Activated naive CD4-positive, alpha-beta T cell treated with anti-CD3 and anti-CD28 coated beads for 36 hours (primary cell): ENCODE measurements at regions not wholly inside any gene's neighbourhood (a gene's known extent, or its start where the extent isn't known, plus 50 kb on each side); places are given as distances from the start of the nearest gene placed in this dataset.

Source experiments
- CTCF ChIA-PET: fragments of 350-600 bp; sonication (Branson Sonifier 250); formaldehyde crosslinking; loops from one replicate; lab custom pipeline; 2021; ENCODE audit warnings: antibody characterized with exemption; lab: Charles Lee
- DNase-seq: peaks from one replicate; pipeline ENCODE4 v3.0.0-alpha.2; 2020
- H3K27ac Mint-ChIP-seq: one replicate; pipeline ENCODE4 v1.8.0; 2021; ENCODE audit warnings: mild to moderate bottlenecking, mixed read lengths
- H3K27me3 Mint-ChIP-seq: one replicate; pipeline ENCODE4 v1.8.0; 2021; ENCODE audit warnings: low read depth, mixed read lengths
- H3K36me3 Mint-ChIP-seq: one replicate; pipeline ENCODE4 v1.8.0; 2021; ENCODE audit warnings: low read depth, mixed read lengths
- H3K4me1 Mint-ChIP-seq: one replicate; pipeline ENCODE4 v1.8.0; 2021; ENCODE audit warnings: low read depth, mixed read lengths
- H3K4me3 Mint-ChIP-seq: one replicate; pipeline ENCODE4 v1.8.0; 2021; ENCODE audit warnings: mild to moderate bottlenecking, moderate library complexity, mixed read lengths
- H3K9me3 Mint-ChIP-seq: one replicate; pipeline ENCODE4 v1.8.0; 2021; ENCODE audit warnings: mixed read lengths
- intact Hi-C: fragments of 100-400 bp; cut with micrococcal nuclease; formaldehyde crosslinking; loops from one replicate; pipeline ENCODE4 v1.15.1; 2023

DNA sequence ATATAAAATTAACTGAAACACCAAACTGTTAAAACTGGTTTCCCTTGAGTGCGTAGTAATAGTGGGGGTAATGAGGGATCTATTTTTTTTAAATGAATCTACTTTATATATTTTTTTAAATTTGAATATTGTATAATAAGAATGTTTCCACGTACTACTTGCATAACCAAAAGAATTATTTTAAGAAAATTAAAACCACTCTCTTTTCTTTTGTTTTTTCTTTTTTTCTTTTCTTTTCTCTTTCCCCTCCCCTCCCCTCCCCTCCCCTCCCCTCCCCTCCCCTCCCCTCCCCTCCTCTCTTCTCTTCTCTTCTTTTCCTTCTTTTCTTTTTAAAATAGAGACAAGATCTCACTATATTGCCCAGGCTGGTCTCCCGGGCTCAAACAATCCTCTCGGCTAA is 166.9 kb upstream of the MID1 start:
- Mint-ChIP-seq H3K36me3 (no peaks in the 10 kb centered on the region), H3K27ac (no peak overlapping the region), H3K27me3 (no peaks in the 10 kb centered on the region), H3K4me3 (no peak overlapping the region), H3K4me1 (no peaks in the 10 kb centered on the region), H3K9me3 (peaks cover 1% of the 10 kb centered on the region)
- CTCF ChIA-PET = no interaction called here
- intact Hi-C loops = no loop called here
- DNase-seq = no peak

DNA sequence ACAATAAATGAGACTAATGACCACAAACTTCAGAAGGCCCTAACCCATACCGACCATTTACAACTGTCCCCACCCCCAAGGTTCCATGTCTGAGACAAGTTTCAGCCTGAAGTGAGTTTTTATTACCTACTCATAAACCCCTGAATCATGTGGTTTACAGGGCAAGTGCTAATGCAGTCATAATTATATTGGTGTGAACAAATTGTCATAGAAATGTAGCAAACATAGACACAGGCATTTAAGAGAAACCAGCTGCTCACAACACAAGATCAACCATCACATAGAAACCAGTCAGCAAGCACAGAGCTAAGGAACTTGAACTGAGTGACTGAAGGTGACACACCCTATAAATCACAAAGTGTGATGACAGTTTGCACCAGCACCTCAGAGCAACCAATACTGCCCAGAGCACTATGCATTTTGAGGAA is 173.8 kb upstream of the MID1 start:
- Mint-ChIP-seq H3K27me3 (no peaks in the 10 kb centered on the region), H3K9me3 (peaks cover 1% of the 10 kb centered on the region), H3K36me3 (no peaks in the 10 kb centered on the region), H3K4me1 (no peaks in the 10 kb centered on the region), H3K27ac (no peak overlapping the region), H3K4me3 (no peak overlapping the region)
- CTCF ChIA-PET = no interaction called here
- DNase-seq = no peak
- intact Hi-C loops = no loop called here

DNA sequence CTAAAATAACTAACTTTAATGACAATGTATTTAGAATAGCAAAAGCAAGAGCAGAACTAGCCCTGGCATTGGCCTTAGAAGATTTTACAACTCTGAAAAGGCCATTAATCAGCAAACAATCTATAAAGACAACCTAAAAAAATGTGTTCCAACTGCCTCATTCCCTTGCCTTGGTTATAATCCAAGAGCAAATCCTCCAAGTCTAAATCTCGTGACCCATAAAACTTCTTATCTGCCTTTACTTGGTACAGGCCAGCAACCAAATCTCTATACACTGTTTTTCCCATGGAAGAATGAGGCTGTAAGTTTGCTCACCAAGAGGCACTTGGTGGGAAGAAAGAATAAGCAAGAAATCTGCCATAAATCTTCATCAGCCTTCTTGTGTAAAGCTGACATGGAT is 175.3 kb upstream of the MID1 start:
- no peaks in the 10 kb centered on the region for H3K9me3 Mint-ChIP-seq
- no peak overlapping the region for H3K27ac Mint-ChIP-seq
- intact Hi-C loops = no loop called here
- no peak for DNase-seq
- CTCF ChIA-PET = no interaction called here
- H3K27me3 Mint-ChIP-seq = no peaks in the 10 kb centered on the region
- no peaks in the 10 kb centered on the region for H3K4me1 Mint-ChIP-seq
- no peaks in the 10 kb centered on the region for H3K36me3 Mint-ChIP-seq
- H3K4me3 Mint-ChIP-seq = no peak overlapping the region

DNA sequence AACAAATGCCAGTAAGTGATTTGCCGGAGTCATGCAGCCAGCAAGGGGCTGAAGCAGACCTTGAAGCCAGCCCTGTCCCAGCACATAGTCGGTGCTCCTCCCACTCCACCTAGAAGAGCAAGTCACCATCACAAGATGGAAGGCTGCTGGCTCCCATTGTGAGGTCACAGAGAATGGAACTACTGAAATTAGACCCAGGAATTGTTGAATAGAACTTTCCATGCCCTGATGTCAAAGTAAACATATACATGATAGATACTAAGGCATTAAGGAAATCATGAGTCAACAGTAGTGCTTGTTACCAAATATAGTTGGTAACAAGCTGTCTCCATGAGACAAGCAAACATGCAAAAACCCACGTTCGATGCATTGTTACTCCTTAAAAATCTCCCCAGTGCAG is 177.1 kb upstream of the MID1 start:
- DNase-seq = no peak
- intact Hi-C loops = no loop called here
- Mint-ChIP-seq H3K27ac (no peak overlapping the region), H3K9me3 (no peaks in the 10 kb centered on the region), H3K4me1 (no peaks in the 10 kb centered on the region), H3K27me3 (no peaks in the 10 kb centered on the region), H3K4me3 (no peak overlapping the region), H3K36me3 (no peaks in the 10 kb centered on the region)
- CTCF ChIA-PET = no interaction called here

DNA sequence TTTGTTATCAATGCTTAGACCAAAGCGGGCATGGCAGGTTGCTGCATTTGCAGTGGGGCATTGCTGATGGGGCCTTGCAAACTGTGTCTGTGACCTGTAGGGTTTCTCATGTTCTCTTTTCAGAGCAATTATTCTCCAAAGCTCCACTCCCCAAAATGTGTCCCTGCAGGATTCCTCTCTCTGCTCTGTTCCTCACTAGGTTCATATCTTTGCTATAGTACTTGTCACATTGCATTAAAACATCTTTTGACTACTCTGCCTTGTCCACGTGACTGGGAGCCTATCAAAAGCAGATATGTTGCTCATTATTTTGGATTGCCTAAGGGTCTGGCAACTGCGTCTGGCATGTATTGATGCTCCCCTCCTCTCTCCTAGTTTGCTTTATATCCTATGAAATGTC is 177.7 kb upstream of the MID1 start:
- intact Hi-C loops = no loop called here
- Mint-ChIP-seq H3K27me3 (no peaks in the 10 kb centered on the region), H3K36me3 (no peaks in the 10 kb centered on the region), H3K9me3 (no peaks in the 10 kb centered on the region), H3K4me3 (no peak overlapping the region), H3K4me1 (no peaks in the 10 kb centered on the region), H3K27ac (no peak overlapping the region)
- DNase-seq = no peak
- CTCF ChIA-PET = no interaction called here

DNA sequence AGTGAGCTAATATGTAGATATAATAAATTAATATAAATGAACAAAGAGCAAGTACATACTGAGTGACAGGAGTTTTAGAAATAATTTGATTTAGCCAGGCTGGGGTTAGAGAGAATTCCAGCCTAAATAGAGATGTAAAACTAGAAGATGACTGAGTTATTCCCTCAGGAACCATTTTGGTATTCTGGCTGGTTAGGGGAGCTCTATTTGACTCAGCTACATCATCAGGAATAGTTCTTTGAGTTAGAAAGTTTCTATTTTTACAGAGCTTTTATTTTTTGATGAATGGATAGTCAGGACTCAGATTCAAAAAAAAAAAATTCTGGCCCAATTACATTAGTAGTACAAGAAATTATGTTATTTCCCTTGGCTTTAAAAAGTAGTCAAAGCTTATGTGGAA is 180.4 kb upstream of the MID1 start:
- H3K36me3 Mint-ChIP-seq = no peaks in the 10 kb centered on the region
- CTCF ChIA-PET = no interaction called here

DNA sequence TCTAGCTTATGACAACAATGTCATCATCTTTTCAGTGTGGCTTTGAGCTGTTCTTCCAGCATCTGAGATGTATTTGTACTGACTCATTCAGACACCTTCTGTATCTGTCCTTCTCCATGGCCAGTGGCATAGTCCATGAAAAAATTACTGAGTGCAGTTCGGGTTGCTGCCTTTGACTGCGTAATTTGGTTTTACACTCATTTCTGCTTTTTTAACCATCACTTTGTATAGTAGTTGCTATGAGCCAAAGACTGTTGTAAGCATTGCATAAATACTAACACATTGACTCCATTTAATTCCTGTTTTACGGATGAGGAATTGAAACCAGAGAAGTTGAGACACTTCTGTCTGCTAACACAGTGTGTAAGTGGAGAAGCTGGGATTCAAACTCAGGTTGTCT is 190.7 kb upstream of the MID1 start:
- CTCF ChIA-PET = no interaction called here

More for the DNA sequence above, 180.4 kb upstream of the MID1 start:
- intact Hi-C loops = no loop called here
- Mint-ChIP-seq H3K4me3 (no peak overlapping the region), H3K27me3 (no peaks in the 10 kb centered on the region), H3K4me1 (no peaks in the 10 kb centered on the region), H3K9me3 (no peaks in the 10 kb centered on the region), H3K27ac (no peak overlapping the region)
- no peak for DNase-seq

DNA sequence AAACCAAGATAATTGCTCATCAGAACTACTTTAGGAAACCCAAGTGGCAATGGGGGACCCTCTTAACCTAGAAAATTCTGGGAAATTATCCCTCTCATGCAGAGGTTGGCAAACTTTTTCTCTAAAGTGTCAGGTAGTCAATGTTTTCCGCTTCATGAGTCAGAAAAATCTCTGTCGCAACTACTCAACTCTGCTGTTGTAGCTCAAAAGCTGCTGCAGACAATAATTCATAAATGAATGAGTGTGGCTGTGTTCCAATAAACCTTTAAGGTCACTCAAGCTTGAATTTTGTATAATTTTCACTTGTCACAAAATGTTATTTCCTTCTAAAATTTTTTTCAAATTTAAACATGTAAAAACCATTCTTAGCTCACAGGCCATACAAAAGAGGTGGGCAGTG is 193.4 kb upstream of the MID1 start:
- no peak for DNase-seq
- H3K4me1 Mint-ChIP-seq = no peaks in the 10 kb centered on the region
- CTCF ChIA-PET = no interaction called here
- no peak overlapping the region for H3K27ac Mint-ChIP-seq
- H3K36me3 Mint-ChIP-seq = peaks cover 2% of the 10 kb centered on the region
- intact Hi-C loops = no loop called here
- H3K9me3 Mint-ChIP-seq = no peaks in the 10 kb centered on the region
- H3K4me3 Mint-ChIP-seq = no peak overlapping the region
- H3K27me3 Mint-ChIP-seq = no peaks in the 10 kb centered on the region

More for the DNA sequence above, 190.7 kb upstream of the MID1 start:
- Mint-ChIP-seq H3K36me3 (peaks cover 2% of the 10 kb centered on the region), H3K27ac (no peak overlapping the region), H3K4me1 (no peaks in the 10 kb centered on the region), H3K27me3 (no peaks in the 10 kb centered on the region), H3K9me3 (no peaks in the 10 kb centered on the region), H3K4me3 (no peak overlapping the region)
- no peak for DNase-seq
- intact Hi-C loops = no loop called here

DNA sequence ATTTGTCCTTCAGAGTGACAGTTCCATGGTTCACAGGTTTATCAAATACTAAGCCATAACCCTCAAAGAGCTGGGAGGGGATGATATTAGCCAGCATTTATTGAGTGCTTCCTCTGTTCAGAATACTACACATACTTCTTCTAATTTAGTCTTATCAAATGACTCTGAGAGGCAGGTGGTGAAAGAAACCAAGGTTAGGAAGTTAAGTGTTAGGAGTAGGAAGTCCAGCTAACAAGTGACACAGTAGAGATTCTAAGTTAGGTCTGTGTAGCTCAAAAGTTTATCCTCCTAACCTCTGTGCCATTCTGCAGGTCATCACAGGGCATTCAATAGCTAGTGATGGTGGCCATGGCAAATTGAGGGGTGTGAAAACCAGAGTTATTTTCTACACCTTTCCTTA is 198.3 kb upstream of the MID1 start:
- intact Hi-C loops = no loop called here
- peaks cover 2% of the 10 kb centered on the region for H3K9me3 Mint-ChIP-seq
- CTCF ChIA-PET = no interaction called here
- no peaks in the 10 kb centered on the region for H3K27me3 Mint-ChIP-seq
- no peaks in the 10 kb centered on the region for H3K36me3 Mint-ChIP-seq
- no peak for DNase-seq
- no peak overlapping the region for H3K4me3 Mint-ChIP-seq
- no peaks in the 10 kb centered on the region for H3K4me1 Mint-ChIP-seq
- H3K27ac Mint-ChIP-seq = no peak overlapping the region

DNA sequence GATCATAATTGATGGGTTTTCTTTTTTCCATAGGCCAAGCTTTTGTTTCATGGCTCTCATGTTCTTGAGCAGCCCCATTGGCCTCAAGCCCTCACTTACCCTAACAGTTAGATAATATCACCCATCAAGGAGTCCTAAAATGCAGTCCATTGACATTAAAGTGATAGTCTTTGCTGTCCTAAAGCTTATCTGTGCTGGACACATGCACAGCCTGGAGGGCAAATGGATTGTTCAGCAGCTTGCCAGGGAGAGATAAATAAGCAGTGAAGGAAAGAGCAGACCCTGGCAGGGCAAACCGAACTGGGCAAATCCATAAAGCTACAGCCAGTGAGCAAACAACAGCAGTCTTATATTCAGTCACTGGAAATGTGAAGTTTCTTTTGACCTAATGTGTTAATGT is 199.6 kb upstream of the MID1 start:
- H3K27me3 Mint-ChIP-seq = no peaks in the 10 kb centered on the region
- no peak overlapping the region for H3K4me3 Mint-ChIP-seq
- H3K36me3 Mint-ChIP-seq = no peaks in the 10 kb centered on the region
- H3K27ac Mint-ChIP-seq = no peak overlapping the region
- no peaks in the 10 kb centered on the region for H3K4me1 Mint-ChIP-seq
- DNase-seq = no peak
- H3K9me3 Mint-ChIP-seq = peaks cover 2% of the 10 kb centered on the region
- intact Hi-C loops = no loop called here
- CTCF ChIA-PET = no interaction called here

DNA sequence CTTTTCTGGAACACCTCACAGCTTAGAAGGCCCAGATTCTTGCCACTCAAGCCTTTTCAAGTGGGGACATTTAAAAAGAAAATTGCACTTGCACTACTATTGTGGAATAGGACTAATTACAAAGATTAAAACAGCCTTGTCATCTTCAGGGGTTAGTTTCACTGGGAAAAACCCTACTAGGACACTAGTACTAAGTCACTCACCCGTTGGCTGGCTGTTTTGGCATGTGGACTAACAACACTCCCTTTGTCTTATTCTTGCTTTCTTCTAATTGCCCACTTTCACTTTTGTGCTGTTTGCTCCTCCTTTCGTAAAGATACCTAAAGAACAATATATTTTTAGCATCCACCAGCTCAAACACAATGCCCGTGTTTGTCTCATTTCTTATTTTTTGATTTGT is 200.9 kb upstream of the MID1 start:
- Mint-ChIP-seq H3K27ac (no peak overlapping the region), H3K36me3 (no peaks in the 10 kb centered on the region), H3K4me3 (no peak overlapping the region), H3K4me1 (no peaks in the 10 kb centered on the region), H3K9me3 (peaks cover 2% of the 10 kb centered on the region), H3K27me3 (no peaks in the 10 kb centered on the region)
- CTCF ChIA-PET = no interaction called here
- intact Hi-C loops = no loop called here
- no peak for DNase-seq

DNA sequence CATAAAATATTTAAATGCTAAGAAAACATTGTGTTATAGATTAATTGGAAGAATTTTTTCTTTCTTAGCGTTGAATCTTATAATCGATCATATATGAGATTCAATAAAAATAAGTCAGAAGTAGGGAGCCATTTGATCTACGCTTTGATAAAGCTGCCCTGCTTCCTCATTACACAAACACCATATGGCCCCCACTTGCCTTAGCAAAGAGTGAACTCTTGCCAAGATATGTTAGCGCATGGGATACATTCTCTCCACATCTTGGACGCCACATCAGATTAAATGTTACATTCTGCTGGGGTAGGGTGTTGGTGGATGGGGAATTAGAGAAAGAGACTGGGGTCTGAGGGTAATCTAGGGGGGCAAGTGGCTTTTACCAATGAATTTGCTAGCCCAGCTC is 207.7 kb upstream of the MID1 start:
- Mint-ChIP-seq H3K27me3 (no peaks in the 10 kb centered on the region), H3K9me3 (peaks cover 2% of the 10 kb centered on the region), H3K4me3 (no peak overlapping the region), H3K4me1 (no peaks in the 10 kb centered on the region), H3K27ac (no peak overlapping the region), H3K36me3 (no peaks in the 10 kb centered on the region)
- CTCF ChIA-PET = no interaction called here
- DNase-seq = no peak
- intact Hi-C loops = no loop called here

DNA sequence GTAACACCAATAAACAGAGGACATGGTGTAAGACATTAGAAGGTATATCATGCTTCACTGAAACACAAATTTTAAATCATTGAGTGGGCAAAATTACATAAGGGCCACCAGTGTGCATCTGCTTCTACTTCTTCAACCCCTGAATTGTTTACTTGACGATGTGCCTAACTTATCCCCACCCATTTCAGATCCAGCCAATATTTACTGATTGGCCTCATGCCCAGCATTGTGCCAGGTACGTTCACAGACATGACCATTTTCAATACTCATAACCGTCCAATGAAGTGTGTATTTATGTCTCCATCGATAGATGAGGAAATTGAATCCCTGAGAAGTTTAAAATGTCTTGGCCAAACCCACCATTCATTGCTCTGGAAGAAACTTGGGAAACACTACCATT is 208.3 kb upstream of the MID1 start:
- Mint-ChIP-seq H3K27me3 (no peaks in the 10 kb centered on the region), H3K4me3 (no peak overlapping the region), H3K4me1 (no peaks in the 10 kb centered on the region), H3K9me3 (no peaks in the 10 kb centered on the region), H3K27ac (no peak overlapping the region), H3K36me3 (no peaks in the 10 kb centered on the region)
- no peak for DNase-seq
- CTCF ChIA-PET = no interaction called here
- intact Hi-C loops = no loop called here
